GM04504 (cell line): ENCODE measurements at regions not wholly inside any gene's neighbourhood (a gene's known extent, or its start where the extent isn't known, plus 50 kb on each side); places are given as distances from the start of the nearest gene placed in this dataset.

ENCODE experiments used
- DNase-seq: peaks from one replicate; pipeline ENCODE4 v3.0.0-alpha.2; 2012; ENCODE audit warnings: low read depth

DNA sequence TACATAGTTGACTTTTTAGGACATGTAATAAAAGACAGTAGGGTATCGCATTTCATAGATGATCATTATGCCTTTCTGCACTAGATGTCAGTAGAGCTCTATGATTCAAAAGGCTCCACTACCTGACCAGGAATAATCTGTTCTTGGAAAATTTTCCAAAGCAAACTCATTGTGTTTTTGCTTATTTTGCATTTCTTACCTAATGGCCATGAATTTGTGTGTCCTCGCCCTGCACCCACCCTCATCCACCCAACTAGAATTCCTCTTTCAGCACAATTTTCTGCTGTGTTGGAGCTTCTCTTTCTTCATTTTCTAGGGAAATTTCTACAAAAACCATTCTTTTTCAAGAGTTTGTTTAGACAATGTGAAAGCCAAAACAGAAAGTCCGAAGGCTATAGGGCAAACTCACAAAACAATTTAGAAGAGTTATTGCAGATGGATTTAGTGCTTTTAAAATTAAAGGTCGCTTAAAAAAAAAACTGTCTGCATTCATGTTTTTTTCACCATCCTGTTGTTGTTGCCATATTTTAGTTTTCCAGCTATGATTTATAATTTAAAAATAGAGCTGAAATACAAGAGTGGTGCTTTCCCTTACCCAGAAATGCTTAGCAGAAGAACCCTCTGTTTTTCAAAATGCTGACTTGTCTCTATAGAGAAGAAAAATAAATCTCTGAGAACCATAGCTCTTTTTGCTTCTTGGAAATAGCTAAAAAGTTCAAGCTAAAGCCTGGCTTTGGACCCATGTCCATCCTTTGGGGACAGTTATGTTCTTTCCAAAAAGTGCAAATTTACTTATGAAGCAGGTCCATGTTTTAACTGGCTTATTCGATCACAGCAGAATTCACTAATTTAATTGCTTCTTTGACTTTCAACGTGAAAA, 183.7 kb downstream of the SPATA18 start:
- peak; percentile 28 for DNase-seq

DNA sequence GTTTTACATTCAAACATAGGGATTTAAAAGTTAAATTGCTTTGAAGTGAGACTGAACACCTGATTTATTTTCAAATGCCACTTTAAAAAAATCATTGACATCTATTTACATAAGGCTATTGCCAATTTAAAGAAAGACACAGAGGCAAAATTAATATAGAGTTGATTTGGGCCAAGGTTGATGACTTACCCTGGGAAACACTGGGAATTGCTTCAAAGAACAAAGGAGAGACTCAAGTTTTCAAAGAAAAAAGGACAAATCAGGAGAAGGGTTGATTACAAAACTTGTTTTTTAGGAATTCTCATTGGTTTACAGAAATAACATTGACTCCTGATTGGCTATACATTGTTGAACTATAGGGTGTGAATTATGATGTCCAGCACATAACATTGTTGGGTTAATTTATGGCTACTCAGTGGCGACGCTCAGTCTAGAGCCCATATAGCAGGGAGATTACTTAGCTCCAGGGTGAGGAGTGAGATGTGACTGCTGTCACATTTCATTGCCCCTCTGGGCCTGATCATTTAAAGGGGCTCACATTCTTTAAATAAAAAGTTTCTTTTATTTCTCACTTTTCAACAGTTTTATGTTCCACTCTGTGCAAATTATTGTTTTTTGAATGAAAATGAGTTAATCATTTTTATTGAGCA, 184.6 kb downstream of the SPATA18 start:
- no peak for DNase-seq

DNA sequence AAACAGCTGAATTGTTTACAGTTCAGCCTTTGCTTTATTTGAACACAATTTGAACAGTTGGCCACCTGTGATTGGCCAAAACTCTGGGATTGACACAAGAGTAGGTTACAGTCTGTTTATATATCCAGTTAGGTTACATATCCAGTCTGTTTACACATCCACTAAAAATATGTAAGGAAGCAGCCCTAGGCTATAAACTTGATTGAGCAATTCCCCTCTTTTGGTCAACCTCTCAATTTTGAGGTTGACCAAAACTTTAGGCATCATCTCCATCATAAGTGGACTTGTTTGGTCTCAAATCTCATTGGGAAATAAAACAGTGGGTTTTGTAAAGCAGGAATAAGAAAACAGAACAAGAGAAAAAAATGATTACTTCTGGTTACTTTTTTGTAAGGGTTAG, 190.8 kb downstream of the SPATA18 start:
- no peak for DNase-seq

DNA sequence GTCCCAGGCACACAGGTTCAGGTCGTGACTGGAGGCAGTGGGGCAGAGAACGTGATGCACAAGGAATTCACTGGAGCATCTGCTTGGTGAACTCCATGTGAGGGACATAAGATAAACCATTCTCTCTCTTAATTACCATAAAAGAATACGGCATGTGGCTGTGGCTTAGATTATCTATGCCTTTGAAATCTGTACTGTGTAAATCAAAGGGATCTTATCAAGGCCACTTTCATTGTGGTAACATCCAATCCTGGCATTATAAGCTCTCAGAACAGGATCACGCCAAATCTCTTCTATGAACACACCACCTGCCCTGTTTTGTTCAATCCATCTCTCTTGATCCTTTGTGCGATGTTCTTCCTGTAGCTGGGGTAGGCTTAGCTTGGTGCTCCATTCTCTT, 192.3 kb downstream of the SPATA18 start:
- no peak for DNase-seq

DNA sequence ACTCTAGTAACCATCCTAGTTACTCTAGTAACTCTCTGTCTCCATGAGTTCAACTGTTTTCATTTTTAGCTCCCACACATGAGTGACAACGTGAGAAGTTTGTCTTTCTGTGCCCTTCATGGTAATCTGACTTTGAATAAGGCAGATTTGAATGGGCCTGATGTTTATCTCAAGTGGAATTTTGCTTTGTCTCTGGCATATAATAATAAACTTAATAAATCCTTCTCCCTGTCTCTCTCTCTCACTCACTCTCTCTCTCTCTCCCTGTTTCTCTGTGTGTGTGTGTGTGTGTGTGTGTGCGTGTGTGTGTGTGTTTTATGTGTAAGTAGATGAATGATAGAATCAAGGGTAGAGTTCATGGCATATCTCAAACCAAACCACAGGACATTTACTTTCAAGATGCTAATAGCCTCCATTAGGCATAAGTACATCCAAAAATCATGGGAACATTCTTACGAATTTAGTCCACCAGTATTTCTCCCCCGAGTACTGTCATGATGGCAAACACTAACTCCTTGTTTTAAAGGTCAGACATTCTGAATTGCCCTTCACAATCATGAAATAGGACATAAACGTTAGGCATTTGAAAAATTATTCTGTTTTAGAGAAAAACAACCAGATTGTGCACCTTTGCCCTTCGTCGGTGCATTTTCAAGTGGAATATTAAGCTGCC, 193.1 kb downstream of the SPATA18 start:
- no peak for DNase-seq

DNA sequence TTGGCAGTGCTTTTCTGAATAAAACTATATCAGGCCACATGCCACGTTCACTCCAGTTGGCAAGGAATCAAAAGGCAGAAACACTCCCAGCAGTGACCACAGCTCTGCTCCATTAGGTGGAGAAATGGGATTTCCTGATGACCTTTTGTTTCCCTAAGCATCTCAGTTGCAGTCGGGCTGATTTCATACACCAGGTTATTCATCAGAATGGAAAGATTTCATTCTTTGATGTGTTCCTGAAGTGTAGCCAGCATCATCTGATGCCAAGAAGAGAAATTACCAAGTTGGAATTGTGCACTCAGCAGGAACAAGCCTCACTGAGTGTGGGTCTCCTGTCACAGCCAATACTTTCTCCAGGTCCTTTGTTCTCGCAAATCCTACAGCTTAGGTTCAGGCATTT, 193.7 kb downstream of the SPATA18 start:
- DNase-seq: no peak

DNA sequence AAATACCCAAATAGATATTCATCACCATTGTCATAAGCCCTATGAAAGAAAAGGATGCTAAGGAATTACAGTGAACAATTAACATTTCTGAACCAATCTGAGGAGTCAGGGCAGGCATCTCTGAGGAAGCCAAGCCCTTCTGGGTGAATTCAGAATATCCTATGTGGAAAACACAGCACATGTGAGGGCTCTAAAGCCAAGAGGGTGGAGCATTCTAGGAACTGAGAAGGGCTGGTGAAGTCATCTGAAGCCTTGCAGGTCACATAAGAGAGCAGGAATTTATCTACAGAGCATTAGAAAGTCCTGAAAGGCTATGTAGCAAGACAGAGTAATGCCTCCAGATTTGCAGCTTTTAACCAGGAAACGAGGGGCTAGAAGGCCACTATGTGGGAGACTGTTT, 195.7 kb downstream of the SPATA18 start:
- no peak for DNase-seq

DNA sequence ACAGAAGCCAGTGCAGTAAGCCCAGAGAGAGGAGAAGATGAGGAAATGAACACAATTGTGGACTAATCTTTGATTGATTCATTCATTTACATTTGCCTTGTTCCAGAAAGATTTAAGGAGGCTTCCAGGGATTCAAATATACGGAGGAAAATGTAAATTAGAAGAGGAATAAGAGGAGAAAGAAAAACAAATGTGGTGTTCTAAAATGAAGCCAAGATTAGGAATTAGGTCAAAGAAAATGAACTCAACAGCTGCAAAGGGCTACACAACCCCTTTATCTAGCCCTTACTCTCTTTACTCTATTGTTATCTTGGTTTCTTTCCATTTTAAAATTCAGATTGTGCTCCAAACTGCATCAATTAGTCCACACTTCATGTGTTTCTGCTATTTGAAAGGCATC, 196.8 kb downstream of the SPATA18 start:
- DNase-seq: no peak

DNA sequence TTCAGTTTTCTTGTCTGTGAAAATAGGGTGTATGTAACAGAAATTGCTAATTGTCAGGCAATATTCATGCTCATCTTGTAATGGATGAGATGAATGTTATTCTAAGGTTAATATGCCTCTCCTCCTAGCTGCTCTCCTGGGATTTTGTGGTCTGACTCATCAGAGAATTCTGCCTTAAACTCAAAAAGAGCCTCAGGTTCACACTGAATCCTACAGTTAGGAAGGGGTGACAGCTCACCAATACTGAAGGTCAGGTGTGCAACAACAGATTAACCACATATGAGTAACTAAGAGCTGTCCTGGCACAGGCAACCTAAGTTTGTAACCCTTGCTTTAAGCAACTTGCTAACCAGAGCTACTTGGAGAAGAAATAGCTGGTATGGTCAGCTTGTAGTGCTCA, 197.7 kb downstream of the SPATA18 start:
- no peak for DNase-seq

DNA sequence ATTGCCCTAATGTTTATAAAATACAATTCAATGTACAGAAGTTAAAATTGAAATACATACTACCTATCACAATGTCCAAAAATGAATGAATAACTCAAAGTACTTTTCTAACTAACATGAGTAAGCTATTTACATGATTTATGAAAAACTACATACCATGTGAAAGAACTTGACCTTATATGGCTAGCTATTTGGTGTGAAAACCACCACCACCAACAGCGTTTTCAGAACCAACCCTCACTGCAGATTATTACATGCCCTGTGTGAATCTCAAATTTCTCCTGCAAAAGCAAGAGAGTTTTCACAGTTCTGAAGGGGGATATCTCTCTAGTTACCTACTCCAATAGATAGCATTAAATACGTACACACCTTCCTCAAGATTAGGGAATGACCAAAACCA, 198.5 kb downstream of the SPATA18 start:
- DNase-seq: no peak

DNA sequence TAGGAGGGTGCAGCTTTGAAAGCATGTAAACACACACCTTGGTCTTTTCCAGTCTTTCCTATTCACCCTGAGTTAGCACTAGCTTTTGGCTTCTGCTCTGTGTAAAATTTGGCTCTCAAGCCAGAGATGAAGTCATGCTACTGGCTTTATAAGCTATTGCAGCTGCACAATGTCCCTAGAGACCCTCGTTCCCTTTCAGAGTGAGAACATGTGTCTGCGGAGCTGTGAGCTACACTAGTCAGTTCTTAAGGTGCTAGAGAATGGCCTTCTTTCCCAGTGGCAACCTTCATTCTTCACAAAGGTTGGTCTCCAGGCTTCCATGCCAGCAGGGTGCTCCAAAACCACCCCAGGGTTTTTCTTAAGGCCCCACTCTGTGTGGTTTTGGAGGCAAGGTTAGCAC, 199.1 kb downstream of the SPATA18 start:
- DNase-seq: no peak

DNA sequence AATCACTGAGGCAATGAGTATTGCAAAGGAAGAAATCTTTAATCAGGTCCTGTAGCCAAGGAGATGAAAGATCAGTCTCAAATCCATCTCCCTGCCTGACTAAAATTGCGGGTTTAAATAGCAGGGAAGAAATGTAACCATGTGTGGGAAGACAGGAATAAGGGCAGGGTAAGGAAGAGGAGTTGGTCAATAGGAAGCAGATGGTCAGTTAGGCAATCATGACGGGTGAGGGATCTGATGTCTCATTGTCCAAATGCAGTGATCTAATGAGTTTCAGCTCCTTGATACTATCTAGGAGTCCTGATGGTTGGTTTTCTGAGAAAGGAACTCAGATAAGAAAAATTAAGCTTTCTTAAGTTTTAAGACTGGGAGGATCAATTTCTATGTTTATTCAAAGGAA, 200.8 kb downstream of the SPATA18 start:
- no peak for DNase-seq

DNA sequence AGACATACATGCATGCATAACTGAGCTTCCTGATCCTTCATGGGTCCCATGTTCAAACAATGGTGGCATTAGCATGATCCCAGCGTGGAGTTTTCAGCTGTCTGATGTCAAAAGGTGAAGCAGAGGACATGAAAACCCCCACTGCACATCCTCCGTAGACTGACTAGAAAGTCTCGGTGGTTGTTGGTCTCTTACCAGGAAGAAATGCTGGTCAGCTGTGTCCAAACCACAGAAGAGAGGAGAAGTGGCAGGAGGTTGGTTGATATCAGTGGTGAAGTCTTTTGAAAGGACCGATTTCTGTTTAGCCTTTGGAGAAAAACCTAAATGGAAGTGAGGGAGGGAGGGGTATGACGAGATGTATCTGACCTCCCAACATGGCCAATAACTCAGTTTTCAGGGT, 201.9 kb downstream of the SPATA18 start:
- no peak for DNase-seq

DNA sequence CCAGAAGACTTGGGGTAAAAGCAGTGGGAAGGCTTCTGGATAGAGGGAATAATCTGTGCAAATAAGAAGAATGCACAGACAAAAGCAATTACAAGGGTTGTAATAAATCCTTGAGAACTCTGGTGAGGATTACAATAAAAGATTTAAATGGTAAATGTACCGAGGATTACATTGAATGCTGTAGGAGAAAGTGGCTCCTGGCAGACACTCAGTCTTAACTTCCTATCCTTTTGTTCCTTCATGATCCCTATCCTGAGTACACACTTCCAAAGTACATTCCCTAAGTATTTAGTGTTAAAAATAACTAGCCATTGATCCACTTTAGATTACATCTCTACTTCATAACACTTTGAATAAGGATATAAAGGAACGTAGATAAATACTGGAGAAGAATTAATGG, 205.4 kb downstream of the SPATA18 start:
- no peak for DNase-seq

DNA sequence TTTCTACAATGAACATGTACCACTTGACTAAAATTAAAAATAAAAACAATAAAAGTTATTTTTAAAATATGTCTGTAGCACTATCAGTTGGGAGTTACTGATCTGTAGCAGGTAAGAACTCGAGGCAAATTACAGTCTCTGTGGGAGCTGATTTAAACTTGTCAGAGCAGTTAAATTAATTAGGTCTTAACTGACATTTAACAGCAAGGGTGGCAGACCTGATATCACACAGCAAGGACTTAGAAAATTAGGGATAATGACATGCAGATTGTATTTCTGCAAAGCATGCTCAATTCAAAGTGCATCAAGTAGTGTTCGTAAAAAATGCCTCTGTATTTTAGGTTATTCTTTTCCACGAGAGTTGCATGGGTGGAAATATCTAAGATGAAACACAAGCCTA, 208.9 kb downstream of the SPATA18 start:
- no peak for DNase-seq

DNA sequence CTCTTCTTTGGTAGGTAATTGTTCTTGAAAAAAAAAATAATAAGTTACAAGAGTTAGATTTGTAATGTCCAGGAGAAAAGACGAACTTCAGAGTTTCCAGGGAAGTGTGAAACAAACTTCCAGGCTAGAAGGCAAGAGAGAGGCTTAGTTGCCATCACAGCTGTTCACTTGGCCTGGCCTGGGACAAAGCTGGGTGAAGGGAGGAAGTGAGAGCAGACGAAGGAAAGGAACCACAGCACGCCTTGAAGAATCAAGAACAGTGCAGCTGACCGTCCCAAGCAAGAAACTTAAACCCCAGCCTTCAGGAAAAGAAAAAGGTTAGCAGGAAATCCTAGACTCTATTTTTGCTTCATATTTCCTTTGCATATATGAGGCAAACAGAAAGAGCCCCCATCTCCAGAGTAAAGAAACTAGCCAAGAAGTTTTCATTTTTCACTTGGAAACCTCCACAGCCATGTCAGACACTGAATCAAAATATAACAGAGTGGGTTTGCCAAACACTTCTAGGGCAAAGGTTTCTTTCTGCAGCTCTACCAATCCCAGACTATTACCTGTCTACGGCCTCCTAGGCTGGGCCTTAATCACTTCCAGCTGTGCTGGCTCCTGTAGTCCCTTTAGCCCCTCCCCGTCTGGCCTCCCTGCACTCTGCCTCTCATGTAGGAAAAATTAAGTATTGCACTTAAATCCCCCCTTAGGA, 209.6 kb downstream of the SPATA18 start:
- DNase-seq: no peak

DNA sequence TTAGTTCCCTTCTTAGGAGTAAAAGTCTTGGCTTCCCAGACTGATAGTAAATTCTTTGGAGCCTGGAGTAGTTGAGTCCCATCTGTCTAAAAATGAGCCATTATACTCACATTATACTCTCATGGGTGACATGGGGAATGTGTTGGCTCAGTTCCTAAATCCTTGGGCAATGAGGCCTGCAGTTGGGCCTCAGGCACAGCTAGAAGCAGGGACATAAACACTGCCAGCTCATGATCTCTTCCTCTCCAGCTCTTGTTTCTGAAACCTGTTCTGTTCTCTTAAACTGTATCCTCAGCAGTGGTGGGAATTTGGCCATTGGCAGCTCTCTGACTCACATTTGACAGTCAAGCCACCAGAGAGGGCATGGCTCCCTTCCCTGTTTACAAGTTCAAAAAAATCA, 212.5 kb downstream of the SPATA18 start:
- DNase-seq: peak; percentile 6

DNA sequence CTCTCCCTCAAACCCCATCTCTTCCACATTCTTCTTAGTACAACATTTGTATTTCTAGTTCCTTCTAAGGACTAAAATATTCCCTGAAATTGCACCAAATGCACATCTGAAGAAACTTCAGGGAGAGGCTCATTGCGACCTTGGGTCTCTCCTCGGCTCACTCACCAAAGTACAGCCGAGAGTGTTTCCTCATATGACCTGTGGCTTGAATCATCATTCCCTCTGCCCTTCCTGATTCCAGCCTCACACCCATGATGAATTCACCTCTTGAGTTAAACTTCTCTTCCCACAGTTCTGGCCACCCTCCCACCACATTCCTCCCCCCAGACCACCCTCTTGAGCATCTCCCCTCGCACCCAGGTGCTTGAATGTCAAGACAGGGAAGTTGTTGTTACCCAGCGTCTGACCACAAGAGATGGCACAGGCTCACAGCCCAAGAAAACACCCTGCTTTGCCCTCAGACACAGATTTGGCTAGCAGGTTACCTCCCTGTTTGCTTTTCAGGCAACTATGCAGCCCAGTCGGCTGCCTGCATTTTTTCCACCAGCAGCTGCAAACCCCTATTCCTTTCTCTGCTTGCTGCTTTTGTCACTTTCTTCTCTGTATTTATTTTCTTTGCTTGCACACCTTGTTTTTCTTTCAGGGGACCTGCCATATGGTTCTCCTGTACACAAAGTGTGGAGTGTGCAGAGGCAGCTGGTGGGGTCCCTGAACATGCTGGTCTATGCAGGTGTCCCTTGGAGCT, 214.8 kb downstream of the SPATA18 start:
- DNase-seq: no peak

DNA sequence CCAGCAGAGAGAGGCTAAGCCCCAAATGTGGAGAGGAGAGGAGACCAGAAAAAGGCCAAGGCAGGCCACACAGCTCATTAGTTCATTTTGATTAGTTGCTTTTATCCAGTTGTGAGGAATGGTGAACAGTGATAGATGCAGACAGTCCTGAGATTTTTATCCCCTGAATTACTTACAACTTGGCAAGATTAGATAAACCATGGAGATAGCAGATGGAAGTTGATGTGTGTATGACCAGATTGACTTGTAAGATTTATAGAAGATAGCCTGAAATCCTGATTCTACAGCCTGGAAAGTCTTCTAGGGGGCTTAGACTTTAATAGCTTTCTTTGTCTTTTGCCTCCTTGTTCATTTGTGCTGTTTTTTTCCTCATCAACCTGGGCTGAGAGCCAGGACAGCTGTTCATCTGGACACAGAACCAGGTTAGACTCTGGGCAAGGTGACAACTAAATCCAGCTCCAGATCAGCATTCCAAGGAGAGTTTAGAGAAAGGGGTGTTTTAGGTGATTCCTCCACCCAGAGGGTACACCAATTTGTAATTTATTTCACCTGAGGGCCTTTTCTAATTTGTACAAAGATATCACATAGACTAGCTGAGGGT, 215.5 kb downstream of the SPATA18 start:
- DNase-seq: no peak

DNA sequence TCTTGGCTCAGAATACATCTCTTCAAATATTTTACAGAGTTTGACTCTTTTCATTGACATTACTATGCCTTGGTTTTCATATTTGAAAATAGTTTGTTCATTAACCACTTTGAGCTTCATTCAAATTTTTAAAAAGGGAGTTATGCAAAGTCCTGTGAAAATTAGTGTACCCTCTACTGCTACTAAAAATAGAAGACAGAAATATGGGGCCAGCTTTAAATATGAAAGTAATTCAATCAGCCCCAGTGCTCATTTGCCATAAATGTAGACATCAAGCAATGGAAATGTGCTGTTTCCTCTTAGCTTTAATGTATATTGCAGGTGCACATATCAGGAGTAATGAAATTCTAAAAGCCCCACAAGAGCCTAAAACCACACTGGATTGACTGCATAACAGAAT, 218.7 kb downstream of the SPATA18 start:
- no peak for DNase-seq

DNA sequence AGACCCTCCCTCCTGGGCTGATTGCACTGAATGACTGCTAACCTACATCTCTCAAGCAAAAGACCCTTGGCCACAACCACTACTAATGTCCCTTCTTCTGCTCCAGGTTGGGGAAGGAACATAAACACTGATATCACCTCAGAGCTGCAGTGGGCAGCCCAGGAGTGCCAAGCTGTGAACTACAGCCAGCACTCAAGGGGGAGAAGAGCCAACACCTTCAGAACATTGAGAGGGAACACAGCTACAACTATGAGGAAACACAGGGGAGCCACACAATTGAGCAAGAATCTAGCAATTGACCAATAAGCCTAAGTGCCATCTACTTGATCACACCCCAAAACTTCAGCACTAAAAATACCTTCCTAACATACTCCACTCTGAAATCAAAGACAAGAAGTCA, 222.8 kb downstream of the SPATA18 start:
- DNase-seq: no peak
